Urothelium cell line (cell line): ENCODE measurements at regions not wholly inside any gene's neighbourhood (a gene's known extent, or its start where the extent isn't known, plus 50 kb on each side); places are given as distances from the start of the nearest gene placed in this dataset.
A peak's percentile ranks its signal among the peaks of the same experiment; 100 is the strongest.

ENCODE experiments used
- DNase-seq: peaks from one replicate; pipeline ENCODE4 v3.0.0; 2011; ENCODE audit warnings: low spot score, mixed read lengths
- FAIRE-seq: peaks from 2 replicates; lab custom pipeline; 2011; peaks lifted over from hg19 to GRCh38; lab: Jason Lieb, UNC

- DNase-seq (peak; percentile 81), FAIRE-seq (no peak)
Observed at GRCh38 chr2:226030788-226031646, 631.5 kb downstream of the NYAP2 start.

- no peak for DNase-seq
- FAIRE-seq = no peak
Observed at GRCh38 chr2:226030369-226030768, 630.9 kb downstream of the NYAP2 start.

- FAIRE-seq (no peak), DNase-seq (no peak)
Observed at GRCh38 chr2:226023946-226024345, 624.4 kb downstream of the NYAP2 start.

- DNase-seq (no peak), FAIRE-seq (no peak)
Observed at GRCh38 chr2:226023383-226023782, 623.9 kb downstream of the NYAP2 start.

GRCh38 chr2:226020956-226021355, 621.4 kb downstream of the NYAP2 start:
- FAIRE-seq = no peak
- no peak for DNase-seq

- DNase-seq = no peak
- FAIRE-seq = no peak
Observed at GRCh38 chr2:226020176-226020575, 620.7 kb downstream of the NYAP2 start.

- DNase-seq (no peak), FAIRE-seq (no peak)
Observed at GRCh38 chr2:226018641-226019040, 619.1 kb downstream of the NYAP2 start.

- FAIRE-seq (no peak), DNase-seq (no peak)
Observed at GRCh38 chr2:226017537-226017936, 618.0 kb downstream of the NYAP2 start.

GRCh38 chr2:226017107-226017506, 617.6 kb downstream of the NYAP2 start:
- FAIRE-seq (no peak), DNase-seq (no peak)

- no peak for DNase-seq
- no peak for FAIRE-seq
Observed at GRCh38 chr2:226011716-226012450, 612.4 kb downstream of the NYAP2 start.

GRCh38 chr2:226002438-226002837, 602.9 kb downstream of the NYAP2 start:
- DNase-seq (peak; percentile 49), FAIRE-seq (no peak)

- DNase-seq = no peak
- no peak for FAIRE-seq
Observed at GRCh38 chr2:226001716-226002115, 602.2 kb downstream of the NYAP2 start.

GRCh38 chr2:225999692-226000091, 600.2 kb downstream of the NYAP2 start:
- no peak for FAIRE-seq
- no peak for DNase-seq

- no peak for DNase-seq
- FAIRE-seq = no peak
Observed at GRCh38 chr2:225998653-225999052, 599.1 kb downstream of the NYAP2 start.

- DNase-seq (no peak), FAIRE-seq (no peak)
Observed at GRCh38 chr2:225998116-225998515, 598.6 kb downstream of the NYAP2 start.

GRCh38 chr2:225996462-225996828, 596.9 kb downstream of the NYAP2 start:
- no peak for FAIRE-seq
- DNase-seq = no peak

- FAIRE-seq (no peak), DNase-seq (no peak)
Observed at GRCh38 chr2:225995796-225996461, 596.4 kb downstream of the NYAP2 start.

- DNase-seq = peak; percentile 13
- no peak for FAIRE-seq
Observed at GRCh38 chr2:225994748-225995405, 595.4 kb downstream of the NYAP2 start.

GRCh38 chr2:225993430-225993829, 593.9 kb downstream of the NYAP2 start:
- DNase-seq = no peak
- no peak for FAIRE-seq

GRCh38 chr2:225989809-225990208, 590.3 kb downstream of the NYAP2 start:
- FAIRE-seq (no peak), DNase-seq (no peak)

- FAIRE-seq (no peak), DNase-seq (no peak)
Observed at GRCh38 chr2:225980372-225980771, 580.9 kb downstream of the NYAP2 start.
